ENCODE measurements at regions not wholly inside any gene's neighbourhood (a gene's known extent, or its start where the extent isn't known, plus 50 kb on each side); places are given as distances from the start of the nearest gene placed in this dataset.
"Not testable (repeated sequence)": the region's sequence is repeated elsewhere in the genome, so short reads cannot be mapped to it uniquely, and the experiment has no call there.

GRCh38 chr3:3356846-3357245 is 177.4 kb upstream of the CRBN start:
- no peak for DNase-seq (ENCODE audit: low read depth, low spot score)
- no peak overlapping the region for H3K4me3 ChIP-seq (ENCODE audit: low read depth, low read length)
- TF ChIP-seq CTCF (IDR thresholded peaks at IDR 0.05; ENCODE audit: low read depth, low read length): no peak
- in situ Hi-C loops (cut with HindIII; ENCODE audit: low sequenced_read_pairs): no loop called here

GRCh38 chr3:3355442-3355841 is 176.0 kb upstream of the CRBN start:
- in situ Hi-C loops (cut with HindIII; ENCODE audit: low sequenced_read_pairs): no loop called here
- no peak for DNase-seq (ENCODE audit: low read depth, low spot score)
- TF ChIP-seq CTCF (IDR thresholded peaks at IDR 0.05; ENCODE audit: low read depth, low read length): no peak
- no peak overlapping the region for H3K4me3 ChIP-seq (ENCODE audit: low read depth, low read length)

GRCh38 chr3:3353153-3353552 is 173.7 kb upstream of the CRBN start:
- no peak overlapping the region for H3K4me3 ChIP-seq (ENCODE audit: low read depth, low read length)
- in situ Hi-C loops (cut with HindIII; ENCODE audit: low sequenced_read_pairs): no loop called here

GRCh38 chr3:3351226-3351625 is 171.7 kb upstream of the CRBN start:
- no peak overlapping the region for H3K4me3 ChIP-seq (ENCODE audit: low read depth, low read length)
- TF ChIP-seq CTCF (IDR thresholded peaks at IDR 0.05; ENCODE audit: low read depth, low read length): no peak
- DNase-seq (ENCODE audit: low read depth, low spot score): no peak
- in situ Hi-C loops (cut with HindIII; ENCODE audit: low sequenced_read_pairs): no loop called here

More at GRCh38 chr3:3353153-3353552, 173.7 kb upstream of the CRBN start:
- no peak for DNase-seq (ENCODE audit: low read depth, low spot score)
- no peak for TF ChIP-seq CTCF (IDR thresholded peaks at IDR 0.05; ENCODE audit: low read depth, low read length)

- in situ Hi-C loops (cut with HindIII; ENCODE audit: low sequenced_read_pairs); H3K4me3 ChIP-seq (ENCODE audit: low read depth, low read length); DNase-seq (ENCODE audit: low read depth, low spot score): not testable (repeated sequence)
Observed at GRCh38 chr3:3347056-3347455, 167.6 kb upstream of the CRBN start.

- no peak for TF ChIP-seq CTCF (IDR thresholded peaks at IDR 0.05; ENCODE audit: low read depth, low read length)
- in situ Hi-C loops (cut with HindIII; ENCODE audit: low sequenced_read_pairs): no loop called here
- DNase-seq (ENCODE audit: low read depth, low spot score): no peak
- H3K4me3 ChIP-seq (ENCODE audit: low read depth, low read length): no peak overlapping the region
Observed at GRCh38 chr3:3346556-3346955, 167.1 kb upstream of the CRBN start.

GRCh38 chr3:3342141-3342540 is 162.7 kb upstream of the CRBN start:
- in situ Hi-C loops (cut with HindIII; ENCODE audit: low sequenced_read_pairs): no loop called here
- TF ChIP-seq CTCF (IDR thresholded peaks at IDR 0.05; ENCODE audit: low read depth, low read length): no peak
- DNase-seq (ENCODE audit: low read depth, low spot score): no peak
- H3K4me3 ChIP-seq (ENCODE audit: low read depth, low read length): no peak overlapping the region
